ENCODE measurements at regions not wholly inside any gene's neighbourhood (a gene's known extent, or its start where the extent isn't known, plus 50 kb on each side); places are given as distances from the start of the nearest gene placed in this dataset.

- H3K9me3 ChIP-seq (ENCODE audit: low read length), result no peaks in the 10 kb centered on the region
- no peak overlapping the region for H3K4me2 ChIP-seq (ENCODE audit: low read length)
- no peaks in the 10 kb centered on the region for H3K9me2 ChIP-seq (ENCODE audit: insufficient read depth, low read length)
- H2AFZ ChIP-seq (ENCODE audit: low read depth, low read length), result no peak overlapping the region
- no peak overlapping the region for H3K9ac ChIP-seq (ENCODE audit: low read length)
- H4K20me1 ChIP-seq (ENCODE audit: insufficient read depth), result no peaks in the 10 kb centered on the region
- no peak for TF ChIP-seq EZH2 (IDR thresholded peaks at IDR 0.05; ENCODE audit: borderline replicate concordance, insufficient read depth, low read length, poor library complexity, severe bottlenecking)
- TF ChIP-seq, protein P1, sequence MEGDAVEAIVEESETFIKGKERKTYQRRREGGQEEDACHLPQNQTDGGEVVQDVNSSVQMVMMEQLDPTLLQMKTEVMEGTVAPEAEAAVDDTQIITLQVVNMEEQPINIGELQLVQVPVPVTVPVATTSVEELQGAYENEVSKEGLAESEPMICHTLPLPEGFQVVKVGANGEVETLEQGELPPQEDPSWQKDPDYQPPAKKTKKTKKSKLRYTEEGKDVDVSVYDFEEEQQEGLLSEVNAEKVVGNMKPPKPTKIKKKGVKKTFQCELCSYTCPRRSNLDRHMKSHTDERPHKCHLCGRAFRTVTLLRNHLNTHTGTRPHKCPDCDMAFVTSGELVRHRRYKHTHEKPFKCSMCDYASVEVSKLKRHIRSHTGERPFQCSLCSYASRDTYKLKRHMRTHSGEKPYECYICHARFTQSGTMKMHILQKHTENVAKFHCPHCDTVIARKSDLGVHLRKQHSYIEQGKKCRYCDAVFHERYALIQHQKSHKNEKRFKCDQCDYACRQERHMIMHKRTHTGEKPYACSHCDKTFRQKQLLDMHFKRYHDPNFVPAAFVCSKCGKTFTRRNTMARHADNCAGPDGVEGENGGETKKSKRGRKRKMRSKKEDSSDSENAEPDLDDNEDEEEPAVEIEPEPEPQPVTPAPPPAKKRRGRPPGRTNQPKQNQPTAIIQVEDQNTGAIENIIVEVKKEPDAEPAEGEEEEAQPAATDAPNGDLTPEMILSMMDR (IDR thresholded peaks at IDR 0.05; ENCODE audit: poor library complexity, severe bottlenecking), result no peak
- TF ChIP-seq MXI1 (conservative IDR thresholded peaks at IDR 0.05; ENCODE audit: poor library complexity, severe bottlenecking), result no peak
- no peak for TF ChIP-seq SMC3 (conservative IDR thresholded peaks at IDR 0.05; ENCODE audit: poor library complexity)
- no peak for TF ChIP-seq REST (IDR thresholded peaks at IDR 0.05; ENCODE audit: borderline replicate concordance)
- no peak for TF ChIP-seq RAD21 (conservative IDR thresholded peaks at IDR 0.05)
- no peak for TF ChIP-seq POLR2AphosphoS5 (IDR thresholded peaks at IDR 0.05)
- no peak for TF ChIP-seq EP300 (conservative IDR thresholded peaks at IDR 0.05; ENCODE audit: poor library complexity, severe bottlenecking)
- no peak for TF ChIP-seq TAF1 (IDR thresholded peaks at IDR 0.05; ENCODE audit: low read depth)
- H3K27me3 ChIP-seq (ENCODE audit: insufficient read depth, low read depth, low read length), result no peaks in the 10 kb centered on the region
- H3K79me2 ChIP-seq (replicated peaks; ENCODE audit: insufficient read depth, low read length), result no peaks in the 10 kb centered on the region
- H3F3A ChIP-seq (ENCODE audit: insufficient read depth, low read length, poor library complexity, severe bottlenecking), result no peaks in the 10 kb centered on the region
- H3K27ac ChIP-seq (ENCODE audit: low read length), result no peak overlapping the region
- no peak overlapping the region for H3K4me3 ChIP-seq (ENCODE audit: low read length)
- no peaks in the 10 kb centered on the region for H3K36me3 ChIP-seq (ENCODE audit: insufficient read depth, low read length)
Measured at GRCh38 chr20:11242320-11242719, 568.5 kb upstream of the JAG1 start.

DNA sequence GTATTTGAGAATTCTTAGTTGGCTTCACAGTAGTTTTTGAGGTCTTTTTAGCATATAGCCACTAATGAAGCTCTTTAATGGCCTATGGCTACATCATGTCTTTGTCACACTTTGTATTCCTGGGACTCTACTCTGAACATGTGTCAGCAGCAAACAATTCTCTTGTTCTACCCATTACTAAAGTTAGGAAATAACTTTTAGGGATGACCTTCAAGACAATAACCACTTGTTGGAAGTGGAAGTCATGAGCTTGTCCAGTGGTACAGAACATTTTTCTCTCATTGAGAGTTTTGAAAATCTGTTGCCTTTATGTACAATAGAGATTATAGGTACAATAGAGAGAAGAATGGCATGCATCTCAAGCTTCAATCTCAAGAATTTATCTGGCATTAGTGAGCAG, 571.6 kb upstream of the JAG1 start:
- Histone ChIP-seq H4K20me1 (ENCODE audit: insufficient read depth) (no peaks in the 10 kb centered on the region), H3K79me2 (replicated peaks; ENCODE audit: insufficient read depth, low read length) (no peaks in the 10 kb centered on the region), H3K9ac (ENCODE audit: low read length) (no peak overlapping the region), H2AFZ (ENCODE audit: low read depth, low read length) (no peak overlapping the region), H3K4me3 (ENCODE audit: low read length) (no peak overlapping the region), H3K4me2 (ENCODE audit: low read length) (no peak overlapping the region), H3K9me3 (ENCODE audit: low read length) (no peaks in the 10 kb centered on the region), H3F3A (ENCODE audit: insufficient read depth, low read length, poor library complexity, severe bottlenecking) (no peaks in the 10 kb centered on the region), H3K27ac (ENCODE audit: low read length) (no peak overlapping the region), H3K9me2 (ENCODE audit: insufficient read depth, low read length) (no peaks in the 10 kb centered on the region), H3K27me3 (ENCODE audit: insufficient read depth, low read depth, low read length) (no peaks in the 10 kb centered on the region), H3K36me3 (ENCODE audit: insufficient read depth, low read length) (no peaks in the 10 kb centered on the region)
- TF ChIP-seq EP300 (conservative IDR thresholded peaks at IDR 0.05; ENCODE audit: poor library complexity, severe bottlenecking), result no peak
- no peak for TF ChIP-seq MXI1 (conservative IDR thresholded peaks at IDR 0.05; ENCODE audit: poor library complexity, severe bottlenecking)
- no peak for TF ChIP-seq EZH2 (IDR thresholded peaks at IDR 0.05; ENCODE audit: borderline replicate concordance, insufficient read depth, low read length, poor library complexity, severe bottlenecking)
- TF ChIP-seq, protein P1 (IDR thresholded peaks at IDR 0.05; ENCODE audit: poor library complexity, severe bottlenecking), result no peak
- no peak for TF ChIP-seq SMC3 (conservative IDR thresholded peaks at IDR 0.05; ENCODE audit: poor library complexity)
- TF ChIP-seq REST (IDR thresholded peaks at IDR 0.05; ENCODE audit: borderline replicate concordance), result no peak
- no peak for TF ChIP-seq TAF1 (IDR thresholded peaks at IDR 0.05; ENCODE audit: low read depth)
- TF ChIP-seq POLR2AphosphoS5 (IDR thresholded peaks at IDR 0.05), result no peak
- no peak for TF ChIP-seq RAD21 (conservative IDR thresholded peaks at IDR 0.05)

Data from neural cell (in vitro differentiated cells).